ENCODE measurements at regions not wholly inside any gene's neighbourhood (a gene's known extent, or its start where the extent isn't known, plus 50 kb on each side); places are given as distances from the start of the nearest gene placed in this dataset.

DNA sequence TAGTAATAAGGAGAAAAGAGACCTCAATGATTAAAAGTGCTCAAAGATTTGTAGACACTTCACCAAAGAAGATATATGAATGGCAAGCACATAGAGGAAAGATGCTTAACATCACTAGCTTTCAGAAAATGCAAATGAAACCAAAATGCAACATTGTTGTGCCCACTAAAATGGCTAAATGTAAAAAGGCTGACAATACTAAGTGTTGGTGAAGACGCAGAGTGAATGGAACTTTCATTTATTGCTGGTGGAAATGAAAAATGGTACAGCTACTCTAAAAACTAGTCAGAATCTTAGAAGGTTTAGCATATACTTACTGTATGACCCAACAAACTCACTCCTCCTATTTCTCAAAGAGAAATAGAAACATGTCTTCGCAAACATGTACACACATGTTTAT, 212.9 kb upstream of the PITRM1 start:
- TF ChIP-seq POLR2A (IDR thresholded peaks at IDR 0.05) = no peak
- TF ChIP-seq CTCF (IDR thresholded peaks at IDR 0.05) = no peak
